SJSA1 (cell line): ENCODE measurements at regions not wholly inside any gene's neighbourhood (a gene's known extent, or its start where the extent isn't known, plus 50 kb on each side); places are given as distances from the start of the nearest gene placed in this dataset.
"Not testable (repeated sequence)": the region's sequence is repeated elsewhere in the genome, so short reads cannot be mapped to it uniquely, and the experiment has no call there.

Source experiments
- DNase-seq, 2 experiments: peaks; one replicate each; pipeline ENCODE4 v3.0.0-alpha.2; 2015 to 2020; ENCODE audit warnings: low spot score in 2 of 2, low read depth in 1 of 2
- H3K27ac ChIP-seq: fragments of 250-450 bp; sonication (Bioruptor Pico); 2 replicates; pipeline ENCODE4 v1.5.1; 2020; ENCODE audit warnings: mild to moderate bottlenecking, moderate library complexity
- H3K27me3 ChIP-seq: fragments of 250-450 bp; sonication (Bioruptor Pico); replicated peaks from 2 replicates; pipeline ENCODE4 v1.5.1; 2020; ENCODE audit warnings: mild to moderate bottlenecking, moderate library complexity
- H3K36me3 ChIP-seq: fragments of 250-450 bp; sonication (Bioruptor Pico); 2 replicates; pipeline ENCODE4 v1.5.1; 2020; ENCODE audit warnings: mild to moderate bottlenecking
- H3K4me1 ChIP-seq: fragments of 250-450 bp; sonication (Bioruptor Pico); replicated peaks from 2 replicates; pipeline ENCODE4 v1.6.1; 2021; ENCODE audit warnings: mild to moderate bottlenecking
- H3K4me3 ChIP-seq: fragments of 250-450 bp; sonication (Bioruptor Pico); 2 replicates; pipeline ENCODE4 v1.5.1; 2020; ENCODE audit warnings: mild to moderate bottlenecking
- H3K9me3 ChIP-seq: fragments of 250-450 bp; sonication (Bioruptor Pico); replicated peaks from 2 replicates; pipeline ENCODE4 v1.5.1; 2020; ENCODE audit warnings: mild to moderate bottlenecking

DNA sequence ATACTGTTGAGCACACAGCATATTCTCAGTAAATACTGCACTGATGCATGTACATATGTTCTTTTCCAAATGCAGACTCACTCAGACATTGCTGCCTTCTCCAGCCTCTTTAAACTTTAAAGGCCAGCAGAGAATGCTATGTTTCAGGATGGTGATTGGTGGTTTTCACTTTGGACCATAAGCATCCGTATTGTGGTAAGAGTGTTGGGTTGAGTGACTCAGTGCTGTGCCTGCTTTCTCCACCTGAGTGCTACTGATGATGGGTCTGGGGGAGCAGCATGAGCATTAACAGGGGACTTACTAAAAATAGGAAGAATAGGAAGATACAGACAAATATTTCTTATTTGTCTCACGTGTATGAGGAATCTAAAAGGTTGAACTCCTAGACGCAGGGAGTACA lies 56.3 kb upstream of the ZNF92 start:
- no peaks in the 10 kb centered on the region for H3K4me1 ChIP-seq
- H3K27ac ChIP-seq, result no peak overlapping the region
- no peak for DNase-seq

DNA sequence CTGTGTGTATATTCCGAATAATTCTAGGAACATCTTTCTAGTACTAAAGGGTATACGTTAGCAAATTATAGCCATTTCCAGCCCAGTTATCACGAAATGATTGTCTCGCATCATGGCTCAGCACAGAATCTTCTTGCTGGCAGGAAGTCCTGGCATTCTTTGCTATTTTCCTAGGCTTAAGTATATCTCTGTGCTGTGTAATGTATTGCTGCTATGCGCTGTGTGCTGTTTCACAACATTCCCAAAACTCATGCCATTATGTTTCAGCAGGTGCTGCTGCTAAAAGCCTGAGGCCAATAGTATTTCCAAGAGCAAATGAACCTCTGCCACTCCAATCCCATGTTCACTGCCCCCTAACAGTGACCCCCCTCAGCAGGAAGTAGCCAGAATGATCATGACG lies 62.9 kb upstream of the ZNF92 start:
- H3K36me3 ChIP-seq, result no peaks in the 10 kb centered on the region
- DNase-seq, result no peak
- no peak overlapping the region for H3K27ac ChIP-seq
- no peaks in the 10 kb centered on the region for H3K27me3 ChIP-seq
- no peak overlapping the region for H3K4me3 ChIP-seq
- no peaks in the 10 kb centered on the region for H3K9me3 ChIP-seq
- no peaks in the 10 kb centered on the region for H3K4me1 ChIP-seq

More for the DNA sequence above, 56.3 kb upstream of the ZNF92 start:
- Histone ChIP-seq H3K36me3 (no peaks in the 10 kb centered on the region), H3K9me3 (no peaks in the 10 kb centered on the region), H3K4me3 (no peak overlapping the region), H3K27me3 (no peaks in the 10 kb centered on the region)

GRCh38 chr7:65308300-65308678 lies 65.4 kb upstream of the ZNF92 start:
- no peak for DNase-seq
- H3K4me3 ChIP-seq, result no peak overlapping the region
- H3K9me3 ChIP-seq, result no peaks in the 10 kb centered on the region
- H3K36me3 ChIP-seq, result no peaks in the 10 kb centered on the region
- H3K27ac ChIP-seq, result no peak overlapping the region
- H3K27me3 ChIP-seq, result no peaks in the 10 kb centered on the region
- H3K4me1 ChIP-seq, result no peaks in the 10 kb centered on the region

DNA sequence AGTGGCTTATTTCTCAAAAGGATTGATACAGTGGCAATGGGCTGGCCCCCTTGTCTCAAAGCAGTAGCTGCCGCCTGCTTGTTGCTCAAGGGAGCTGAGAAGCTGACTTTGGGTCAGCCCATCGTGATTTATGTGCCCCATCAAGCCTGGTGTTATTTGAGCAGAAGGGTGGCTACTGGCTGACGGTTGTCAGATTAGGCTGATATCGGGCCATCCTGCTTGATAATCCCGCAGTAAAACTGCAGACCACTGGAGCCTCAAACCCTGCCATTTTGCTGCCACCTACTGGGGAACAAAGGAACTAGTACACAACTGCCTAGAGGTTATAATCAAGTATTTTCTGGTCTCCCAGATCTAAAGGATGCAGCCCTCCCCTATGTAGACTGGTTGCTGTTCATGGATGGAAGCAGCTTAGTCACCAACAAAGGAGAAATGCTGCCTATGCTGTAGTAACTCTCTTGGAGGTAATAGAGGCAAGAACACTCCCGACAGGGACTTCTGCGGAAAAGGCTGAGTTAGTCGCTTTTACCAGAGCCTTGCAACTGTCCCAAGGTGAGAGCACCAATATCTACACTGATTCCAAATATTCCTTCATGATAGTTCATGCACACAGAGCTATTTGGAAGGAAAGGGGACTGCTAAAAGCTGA lies 65.9 kb upstream of the ZNF92 start:
- Histone ChIP-seq H3K4me1 (no peaks in the 10 kb centered on the region), H3K4me3 (no peak overlapping the region), H3K27me3 (no peaks in the 10 kb centered on the region), H3K27ac (no peak overlapping the region), H3K36me3 (no peaks in the 10 kb centered on the region), H3K9me3 (no peaks in the 10 kb centered on the region)
- DNase-seq, result peak in 1 of 2 experiments; percentile 17

DNA sequence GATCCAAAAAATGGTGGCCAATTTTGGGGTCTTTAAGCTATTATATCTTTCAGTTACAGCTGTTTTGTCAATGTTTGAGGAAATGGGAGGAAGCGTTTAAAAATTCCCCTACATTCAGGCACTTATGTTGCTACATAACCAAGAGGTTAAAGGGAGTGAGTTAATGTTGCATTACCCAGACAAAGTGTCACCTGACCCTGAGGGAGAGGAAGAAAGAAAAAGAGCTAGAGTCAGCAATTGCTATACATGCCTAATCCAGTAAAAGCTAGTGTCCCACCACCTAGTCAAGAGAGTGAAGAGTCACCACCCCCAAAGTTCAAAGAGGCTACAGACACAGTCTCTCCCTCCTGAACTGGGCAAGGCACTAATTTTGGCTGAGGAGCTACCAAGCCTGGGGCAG lies 69.5 kb upstream of the ZNF92 start:
- Histone ChIP-seq H3K27ac (no peak overlapping the region), H3K4me1 (no peaks in the 10 kb centered on the region), H3K9me3 (no peaks in the 10 kb centered on the region), H3K36me3 (no peaks in the 10 kb centered on the region), H3K4me3 (no peak overlapping the region), H3K27me3 (0 out of 2 replicates have a peak, but pooled peaks cover under 1% of the 10 kb centered on the region)
- DNase-seq, result no peak

- H3K36me3 ChIP-seq, result no peaks in the 10 kb centered on the region
- H3K4me1 ChIP-seq, result no peaks in the 10 kb centered on the region
- no peak overlapping the region for H3K4me3 ChIP-seq
- no peaks in the 10 kb centered on the region for H3K9me3 ChIP-seq
- no peak for DNase-seq
- 0 out of 2 replicates have a peak, but pooled peaks cover 2% of the 10 kb centered on the region for H3K27me3 ChIP-seq
- H3K27ac ChIP-seq, result no peak overlapping the region
These were observed 70.8 kb upstream of the ZNF92 start for GRCh38 chr7:65302883-65303282.

DNA sequence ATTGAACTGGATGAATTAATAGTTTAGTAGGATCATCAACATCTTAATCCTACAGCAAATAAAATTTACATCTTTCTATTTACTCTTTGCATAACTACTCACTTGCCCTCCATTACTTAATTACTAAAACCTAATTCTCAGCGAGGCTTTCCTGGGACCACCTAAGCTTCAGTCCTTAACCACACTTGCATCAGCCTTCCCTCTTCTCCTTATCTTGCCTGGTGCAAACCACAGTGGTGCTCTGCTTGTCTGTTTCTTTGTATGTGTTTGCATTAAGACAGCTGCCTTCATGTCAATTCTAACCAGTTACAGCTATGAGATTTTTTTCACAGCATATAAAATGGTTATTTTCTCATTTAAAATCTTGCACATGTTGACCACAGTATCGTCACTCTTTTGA lies 72.6 kb upstream of the ZNF92 start:
- Histone ChIP-seq H3K4me1 (no peaks in the 10 kb centered on the region), H3K36me3 (no peaks in the 10 kb centered on the region), H3K27ac (no peak overlapping the region), H3K4me3 (no peak overlapping the region), H3K27me3 (0 out of 2 replicates have a peak, but pooled peaks cover 2% of the 10 kb centered on the region), H3K9me3 (no peaks in the 10 kb centered on the region)
- DNase-seq, result no peak

- Histone ChIP-seq H3K36me3 (no peaks in the 10 kb centered on the region), H3K9me3 (no peaks in the 10 kb centered on the region), H3K27ac (no peak overlapping the region), H3K4me1 (no peaks in the 10 kb centered on the region), H3K4me3 (no peak overlapping the region), H3K27me3 (0 out of 2 replicates have a peak, but pooled peaks cover 2% of the 10 kb centered on the region)
- DNase-seq, result no peak
These were observed 78.2 kb upstream of the ZNF92 start for GRCh38 chr7:65295409-65295808.

DNA sequence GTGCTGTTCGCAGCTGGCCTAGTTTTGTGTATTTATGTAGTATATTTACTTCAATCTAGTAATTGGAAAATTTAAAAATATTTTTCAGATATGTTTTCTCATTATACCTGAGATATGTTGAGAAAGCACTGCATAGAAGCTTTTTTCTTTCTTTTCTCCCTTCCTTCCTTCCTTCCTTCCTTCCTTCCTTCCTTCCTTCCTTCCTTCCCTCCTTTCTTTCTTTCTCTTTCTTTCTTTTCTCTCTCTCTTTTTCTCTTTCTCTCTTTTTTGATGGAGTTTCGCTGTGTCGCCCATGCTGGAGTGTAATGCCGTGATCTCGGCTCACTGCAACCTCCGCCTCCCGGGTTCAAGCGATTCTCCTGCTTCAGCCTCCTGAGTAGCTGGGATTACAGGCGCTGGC lies 83.3 kb upstream of the ZNF92 start:
- not testable (repeated sequence) for H3K9me3 ChIP-seq, H3K4me1 ChIP-seq, H3K27ac ChIP-seq, H3K27me3 ChIP-seq, H3K36me3 ChIP-seq, DNase-seq, H3K4me3 ChIP-seq

- no peaks in the 10 kb centered on the region for H3K9me3 ChIP-seq
These were observed 86.6 kb upstream of the ZNF92 start for GRCh38 chr7:65287023-65287422.

GRCh38 chr7:65285906-65286864 lies 87.5 kb upstream of the ZNF92 start:
- Histone ChIP-seq H3K4me1 (no peaks in the 10 kb centered on the region), H3K36me3 (no peaks in the 10 kb centered on the region), H3K4me3 (no peak overlapping the region), H3K9me3 (no peaks in the 10 kb centered on the region), H3K27ac (no peak overlapping the region), H3K27me3 (no peaks in the 10 kb centered on the region)
- no peak for DNase-seq

More at GRCh38 chr7:65287023-65287422, 86.6 kb upstream of the ZNF92 start:
- no peak for DNase-seq
- H3K27ac ChIP-seq, result no peak overlapping the region
- no peaks in the 10 kb centered on the region for H3K36me3 ChIP-seq
- no peak overlapping the region for H3K4me3 ChIP-seq
- no peaks in the 10 kb centered on the region for H3K27me3 ChIP-seq
- no peaks in the 10 kb centered on the region for H3K4me1 ChIP-seq

GRCh38 chr7:65285241-65285640 lies 88.4 kb upstream of the ZNF92 start:
- not testable (repeated sequence) for H3K4me1 ChIP-seq, H3K9me3 ChIP-seq, H3K4me3 ChIP-seq, H3K27ac ChIP-seq, H3K27me3 ChIP-seq, H3K36me3 ChIP-seq, DNase-seq

DNA sequence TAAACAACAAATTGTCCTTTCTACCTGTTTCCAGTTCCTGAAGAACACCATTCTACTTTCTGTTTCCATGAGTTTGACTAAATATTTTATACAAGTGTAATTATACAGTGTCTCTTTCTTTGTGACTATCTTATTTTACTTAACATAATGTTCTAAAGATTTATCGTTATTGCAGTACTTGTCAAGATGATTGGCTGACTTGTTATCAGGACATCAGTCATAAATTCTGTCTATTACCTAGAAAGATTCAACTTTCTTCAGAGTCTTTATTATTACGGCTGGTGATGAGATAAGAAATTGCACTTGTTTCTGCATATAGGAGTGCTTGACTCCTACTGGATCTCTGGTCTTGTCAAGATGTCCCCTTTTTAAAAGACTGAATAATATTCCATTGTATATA lies 93.9 kb upstream of the ZNF92 start:
- Histone ChIP-seq H3K9me3 (0 out of 2 replicates have a peak, but pooled peaks cover 3% of the 10 kb centered on the region), H3K4me1 (no peaks in the 10 kb centered on the region), H3K36me3 (no peaks in the 10 kb centered on the region), H3K4me3 (no peak overlapping the region), H3K27ac (no peak overlapping the region), H3K27me3 (no peaks in the 10 kb centered on the region)
- DNase-seq, result no peak

- Histone ChIP-seq H3K27ac (no peak overlapping the region), H3K36me3 (no peaks in the 10 kb centered on the region), H3K4me3 (no peak overlapping the region), H3K9me3 (0 out of 2 replicates have a peak, but pooled peaks cover 4% of the 10 kb centered on the region), H3K27me3 (no peaks in the 10 kb centered on the region), H3K4me1 (no peaks in the 10 kb centered on the region)
- DNase-seq, result no peak
These were observed 96.8 kb upstream of the ZNF92 start for GRCh38 chr7:65276822-65277221.
